Mesendoderm (in vitro differentiated cells): ENCODE measurements at regions not wholly inside any gene's neighbourhood (a gene's known extent, or its start where the extent isn't known, plus 50 kb on each side); places are given as distances from the start of the nearest gene placed in this dataset.

ENCODE experiments used
- DNase-seq: peaks from one replicate; pipeline ENCODE4 v3.0.0; 2013
- H2AK5ac ChIP-seq: 2 replicates; pipeline ENCODE4 v1.6.1; 2013; ENCODE audit warnings: low read length, inconsistent platforms
- H2BK120ac ChIP-seq: 2 replicates; pipeline ENCODE4 v1.6.1; 2013; ENCODE audit warnings: low read depth, mild to moderate bottlenecking, low read length, moderate library complexity, mixed read lengths
- H2BK15ac ChIP-seq: replicated peaks from 2 replicates; pipeline ENCODE4 v1.6.1; 2013; ENCODE audit warnings: low read depth, mild to moderate bottlenecking, moderate library complexity
- H2BK5ac ChIP-seq: 2 replicates; pipeline ENCODE4 v1.6.1; 2013; ENCODE audit warnings: low read length, inconsistent platforms
- H3K18ac ChIP-seq: 2 replicates; pipeline ENCODE4 v1.6.1; 2013; ENCODE audit warnings: mild to moderate bottlenecking, low read length, mixed read lengths
- H3K23ac ChIP-seq: one replicate; pipeline ENCODE4 v1.6.1; 2013; ENCODE audit warnings: low read length
- H3K27ac ChIP-seq: 2 replicates; pipeline ENCODE4 v1.5.1; 2013; ENCODE audit warnings: low read depth, mild to moderate bottlenecking, inconsistent platforms, low read length, moderate library complexity
- H3K27me3 ChIP-seq: 2 replicates; pipeline ENCODE4 v1.6.1; 2013; ENCODE audit warnings: low read length, control low read depth, mild to moderate bottlenecking, inconsistent platforms; ENCODE audit not compliant: insufficient read depth, poor library complexity
- H3K36me3 ChIP-seq: 2 replicates; pipeline ENCODE4 v1.6.1; 2013; ENCODE audit warnings: low read length, inconsistent platforms; ENCODE audit not compliant: control insufficient read depth, insufficient read depth
- H3K4ac ChIP-seq: one replicate; pipeline ENCODE4 v1.6.1; 2013; ENCODE audit warnings: low read depth, mild to moderate bottlenecking, low read length, moderate library complexity
- H3K4me1 ChIP-seq: 2 replicates; pipeline ENCODE4 v1.6.1; 2013; ENCODE audit warnings: low read depth, low read length, inconsistent platforms; ENCODE audit not compliant: control insufficient read depth
- H3K4me2 ChIP-seq: 2 replicates; pipeline ENCODE4 v1.6.1; 2013; ENCODE audit warnings: low read length
- H3K4me3 ChIP-seq: 2 replicates; pipeline ENCODE4 v1.5.1; 2013; ENCODE audit warnings: mild to moderate bottlenecking, low read length
- H3K56ac ChIP-seq: one replicate; pipeline ENCODE4 v1.6.1; 2013; ENCODE audit warnings: low read length
- H3K79me1 ChIP-seq: 2 replicates; pipeline ENCODE4 v1.6.1; 2013; ENCODE audit warnings: low read length, inconsistent platforms
- H3K79me2 ChIP-seq: 2 replicates; pipeline ENCODE4 v1.6.1; 2013; ENCODE audit warnings: mild to moderate bottlenecking, low read length; ENCODE audit not compliant: control insufficient read depth, insufficient read depth
- H3K9ac ChIP-seq: 2 replicates; pipeline ENCODE4 v1.6.1; 2013; ENCODE audit warnings: low read length, inconsistent platforms
- H4K5ac ChIP-seq: one replicate; pipeline ENCODE4 v1.6.1; 2013; ENCODE audit warnings: low read length
- H4K8ac ChIP-seq: one replicate; pipeline ENCODE4 v1.6.1; 2013; ENCODE audit warnings: low read depth, mild to moderate bottlenecking, control low read depth, low read length, moderate library complexity
- WGBS: extraction: QIAGEN DNeasy Blood & Tissue Kit; methylation state at CpG from one replicate; pipeline ENCODE4 v1.1.7; 2013; ENCODE audit warnings: low lambda C conversion rate, missing lambda C conversion rate; ENCODE audit not compliant: insufficient coverage; ENCODE audit errors: extremely low coverage; 5-methylcytosine and 5-hydroxymethylcytosine counted together

GRCh38 chr1:234958706-234959657 is 169.7 kb downstream of the TOMM20 start:
- WGBS = no CpG with 5 or more reads among the region's 21 CpGs
- no peak for DNase-seq
- H3K9ac ChIP-seq = no peak overlapping the region
- H3K4me3 ChIP-seq = no peak overlapping the region
- no peak overlapping the region for H3K23ac ChIP-seq
- no peaks in the 10 kb centered on the region for H3K27me3 ChIP-seq
- no peak overlapping the region for H2BK15ac ChIP-seq
- H3K4me1 ChIP-seq = peaks cover 6% of the 10 kb centered on the region
- no peak overlapping the region for H4K8ac ChIP-seq
- H4K5ac ChIP-seq = no peak overlapping the region
- no peak overlapping the region for H3K4me2 ChIP-seq
- H3K56ac ChIP-seq = peak overlapping the region; percentile 34
- H3K4ac ChIP-seq = peak overlapping the region; percentile 74
- H3K79me2 ChIP-seq = no peaks in the 10 kb centered on the region
- peak overlapping the region; percentile 73 for H3K27ac ChIP-seq
- no peaks in the 10 kb centered on the region for H3K79me1 ChIP-seq
- no peaks in the 10 kb centered on the region for H3K36me3 ChIP-seq
- H2AK5ac ChIP-seq = no peak overlapping the region
- H2BK120ac ChIP-seq = peak overlapping the region; percentile 7
- peak overlapping the region; percentile 52 for H3K18ac ChIP-seq
- H2BK5ac ChIP-seq = no peak overlapping the region

DNA sequence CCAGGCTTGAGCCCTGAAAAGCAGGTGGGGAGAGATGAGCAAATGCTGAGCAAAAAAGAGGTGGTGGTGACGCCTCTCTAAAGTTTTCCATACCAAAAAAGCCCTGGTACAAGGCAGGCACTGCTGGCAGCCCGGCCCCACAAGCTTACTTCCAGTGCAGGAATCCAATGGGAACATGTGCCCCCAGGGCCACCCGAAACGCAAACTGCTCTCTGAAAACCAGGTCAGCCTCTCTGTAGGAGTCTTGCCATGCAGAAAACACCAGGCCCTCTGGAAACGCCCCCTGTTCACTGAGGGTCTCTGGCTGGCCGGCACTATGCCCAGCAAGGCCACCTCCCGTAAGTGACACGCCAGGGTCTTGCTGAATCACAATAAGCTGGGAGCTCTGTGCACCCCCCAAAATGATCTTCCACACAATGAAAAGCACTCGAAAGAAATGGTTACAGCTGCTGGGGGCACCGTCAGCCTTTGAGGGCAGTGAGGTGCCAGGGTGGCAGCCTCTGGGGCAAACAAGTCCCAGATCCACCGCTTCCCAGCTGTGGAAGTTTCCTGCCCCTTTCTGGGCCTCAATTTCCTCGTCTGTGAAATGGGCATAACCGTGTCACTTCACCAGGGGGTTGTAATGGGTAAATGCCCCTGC is 170.5 kb downstream of the TOMM20 start:
- peaks cover 6% of the 10 kb centered on the region for H3K4me1 ChIP-seq
- no CpG with 5 or more reads among the region's 13 CpGs for WGBS

DNA sequence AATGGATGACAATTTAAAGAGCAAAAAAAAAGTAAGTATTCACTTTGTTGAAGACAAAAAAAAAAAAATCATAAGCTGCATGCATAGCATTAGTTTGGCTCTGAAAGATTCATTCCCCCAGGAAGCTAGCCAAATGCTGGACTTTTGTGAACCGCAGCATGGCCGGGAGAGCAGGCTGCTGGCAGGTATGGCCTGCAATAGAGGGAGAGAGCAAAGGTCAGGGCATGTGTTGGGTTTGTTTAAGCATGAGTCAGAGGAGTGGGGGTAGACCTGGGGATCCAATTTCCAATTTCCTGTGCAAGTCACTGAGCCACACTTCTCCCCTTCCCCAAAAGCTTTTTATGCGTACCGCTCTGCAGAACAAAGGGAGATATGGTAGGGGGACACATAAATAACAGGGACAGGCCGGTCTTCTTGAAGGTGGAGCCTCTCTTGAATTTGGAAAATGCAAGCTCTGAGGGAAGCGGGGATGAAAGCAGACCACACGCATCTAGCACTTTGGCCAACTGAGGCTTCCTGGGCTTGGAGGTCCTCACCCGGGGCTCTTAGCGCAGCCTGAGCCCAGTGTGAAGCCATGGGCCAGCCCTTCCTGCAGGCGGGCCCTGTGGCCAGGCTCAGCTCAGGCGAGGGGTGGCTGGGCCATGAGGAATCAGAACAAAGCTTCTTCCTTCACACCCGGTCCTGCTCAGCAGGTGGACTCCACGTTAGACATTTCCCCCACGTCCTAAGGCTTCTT is 171.1 kb downstream of the TOMM20 start:
- Histone ChIP-seq H4K5ac (no peak overlapping the region), H2BK120ac (no peak overlapping the region), H3K27ac (peak overlapping the region; percentile 73), H3K4me3 (no peak overlapping the region), H2BK15ac (no peak overlapping the region), H3K79me2 (no peaks in the 10 kb centered on the region), H3K36me3 (no peaks in the 10 kb centered on the region), H3K4me2 (no peak overlapping the region), H3K56ac (peak overlapping the region; percentile 79), H3K27me3 (no peaks in the 10 kb centered on the region), H4K8ac (no peak overlapping the region), H3K18ac (peak overlapping the region; percentile 6), H3K4me1 (peaks cover 6% of the 10 kb centered on the region), H3K79me1 (no peaks in the 10 kb centered on the region), H3K23ac (no peak overlapping the region), H2BK5ac (no peak overlapping the region), H2AK5ac (no peak overlapping the region), H3K4ac (peak overlapping the region; percentile 18), H3K9ac (peak overlapping the region; percentile 29)
- WGBS = no CpG with 5 or more reads among the region's 14 CpGs
- DNase-seq = peak; percentile 90

More for the DNA sequence above, 170.5 kb downstream of the TOMM20 start:
- H3K27ac ChIP-seq = peak overlapping the region; percentile 73
- no peak overlapping the region for H2BK5ac ChIP-seq
- H3K56ac ChIP-seq = peak overlapping the region; percentile 79
- DNase-seq = peak; percentile 67
- no peak overlapping the region for H3K4me2 ChIP-seq
- no peaks in the 10 kb centered on the region for H3K36me3 ChIP-seq
- H3K23ac ChIP-seq = no peak overlapping the region
- no peak overlapping the region for H4K8ac ChIP-seq
- no peaks in the 10 kb centered on the region for H3K79me2 ChIP-seq
- H2AK5ac ChIP-seq = no peak overlapping the region
- H3K27me3 ChIP-seq = no peaks in the 10 kb centered on the region
- no peaks in the 10 kb centered on the region for H3K79me1 ChIP-seq
- peak overlapping the region; percentile 6 for H3K18ac ChIP-seq
- no peak overlapping the region for H4K5ac ChIP-seq
- H3K4me3 ChIP-seq = no peak overlapping the region
- H2BK120ac ChIP-seq = no peak overlapping the region
- H2BK15ac ChIP-seq = no peak overlapping the region
- peak overlapping the region; percentile 18 for H3K4ac ChIP-seq
- no peak overlapping the region for H3K9ac ChIP-seq

DNA sequence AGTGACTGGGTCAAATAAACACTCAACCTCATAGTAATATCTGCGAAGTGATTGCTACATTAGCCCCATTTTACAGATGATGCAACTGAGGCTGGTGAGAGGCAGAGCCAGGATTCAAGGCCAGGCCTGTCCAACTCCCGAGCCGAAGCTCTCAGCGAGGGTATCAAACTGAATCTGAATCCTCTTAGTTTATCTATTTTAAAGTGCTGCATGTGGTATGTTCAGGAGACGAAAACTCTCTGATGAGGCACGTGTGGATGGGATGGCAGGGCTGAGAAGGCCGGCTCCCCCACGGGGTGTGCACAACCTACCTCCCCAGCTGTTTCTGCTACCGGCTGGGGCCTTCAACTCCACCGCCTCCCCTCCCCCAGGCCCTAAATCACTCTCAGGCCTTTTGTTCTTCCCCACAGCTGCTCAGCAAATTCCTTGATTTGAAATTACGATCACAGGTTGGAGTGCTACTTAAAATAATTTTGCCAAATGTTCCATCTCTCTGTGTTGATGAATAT is 171.8 kb downstream of the TOMM20 start:
- Histone ChIP-seq H2BK15ac (no peak overlapping the region), H2AK5ac (no peak overlapping the region), H3K4ac (no peak overlapping the region), H3K4me2 (no peak overlapping the region), H3K4me1 (peaks cover 6% of the 10 kb centered on the region), H2BK120ac (no peak overlapping the region), H4K8ac (no peak overlapping the region), H3K9ac (no peak overlapping the region), H3K56ac (peak overlapping the region; percentile 79), H3K18ac (peak overlapping the region; percentile 56), H2BK5ac (peak overlapping the region; percentile 15), H3K79me1 (no peaks in the 10 kb centered on the region), H3K27me3 (no peaks in the 10 kb centered on the region), H4K5ac (no peak overlapping the region), H3K27ac (peak overlapping the region; percentile 73), H3K23ac (no peak overlapping the region), H3K36me3 (no peaks in the 10 kb centered on the region), H3K4me3 (no peak overlapping the region), H3K79me2 (no peaks in the 10 kb centered on the region)
- DNase-seq = peak; percentile 63
- no CpG with 5 or more reads among the region's 11 CpGs for WGBS

DNA sequence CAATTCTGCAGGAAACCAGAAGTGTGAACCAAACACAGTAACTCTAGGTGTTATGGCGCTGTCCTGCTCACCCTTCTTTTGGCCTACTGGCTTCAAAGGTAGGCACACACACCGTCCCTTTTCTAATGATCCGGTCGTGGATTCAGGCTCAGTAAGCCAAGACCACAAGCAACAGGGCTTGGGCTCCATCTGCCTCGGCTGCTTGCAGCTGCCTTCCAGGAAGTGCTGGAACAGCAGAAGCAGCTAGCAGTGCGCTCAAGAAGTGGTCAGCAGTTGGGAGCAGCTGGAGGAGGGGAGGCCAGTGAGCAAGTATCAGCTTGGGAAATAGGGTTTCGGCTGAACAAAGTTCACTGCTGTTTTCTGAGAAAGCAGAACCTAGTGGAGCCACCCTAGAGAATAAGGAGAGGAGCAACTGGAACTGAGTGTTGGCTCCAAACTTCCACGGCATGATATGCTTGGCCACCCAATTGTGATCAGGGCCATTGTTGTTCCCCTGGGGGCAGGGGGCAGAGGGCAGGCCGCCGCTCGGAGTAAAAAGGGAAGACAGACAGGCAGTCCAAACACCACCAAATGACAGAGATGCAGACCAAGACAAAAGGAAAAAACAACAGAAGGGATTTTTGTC is 173.4 kb downstream of the TOMM20 start:
- Histone ChIP-seq H3K36me3 (no peaks in the 10 kb centered on the region), H3K4me2 (no peak overlapping the region), H2BK5ac (no peak overlapping the region), H3K4ac (peak overlapping the region; percentile 78), H3K27ac (no peak overlapping the region), H3K4me1 (peaks cover 6% of the 10 kb centered on the region), H3K18ac (no peak overlapping the region), H3K27me3 (no peaks in the 10 kb centered on the region), H3K4me3 (no peak overlapping the region), H4K8ac (no peak overlapping the region), H4K5ac (no peak overlapping the region), H2BK120ac (no peak overlapping the region), H3K79me2 (no peaks in the 10 kb centered on the region), H2BK15ac (no peak overlapping the region), H3K9ac (no peak overlapping the region), H2AK5ac (no peak overlapping the region), H3K79me1 (no peaks in the 10 kb centered on the region), H3K23ac (no peak overlapping the region), H3K56ac (peak overlapping the region; percentile 71)
- no CpG with 5 or more reads among the region's 11 CpGs for WGBS
- DNase-seq = no peak
